ENCODE measurements at regions not wholly inside any gene's neighbourhood (a gene's known extent, or its start where the extent isn't known, plus 50 kb on each side); places are given as distances from the start of the nearest gene placed in this dataset.
"Not testable (repeated sequence)": the region's sequence is repeated elsewhere in the genome, so short reads cannot be mapped to it uniquely, and the experiment has no call there.

GRCh38 chr5:77867194-77867691 lies 91.1 kb upstream of the TBCA start:
- DNase-seq, result no peak

GRCh38 chr5:77866198-77866597 lies 90.1 kb upstream of the TBCA start:
- DNase-seq, result no peak

- no peak for DNase-seq
Observed at GRCh38 chr5:77864997-77865396, 88.9 kb upstream of the TBCA start.

GRCh38 chr5:77863181-77863580 lies 87.0 kb upstream of the TBCA start:
- no peak for DNase-seq

GRCh38 chr5:77861576-77861975 lies 85.4 kb upstream of the TBCA start:
- DNase-seq, result no peak

GRCh38 chr5:77859306-77859705 lies 83.2 kb upstream of the TBCA start:
- no peak for DNase-seq

GRCh38 chr5:77858678-77859077 lies 82.5 kb upstream of the TBCA start:
- not testable (repeated sequence) for DNase-seq

- DNase-seq, result no peak
Observed at GRCh38 chr5:77855369-77855768, 79.2 kb upstream of the TBCA start.

- DNase-seq, result peak; percentile 11
Observed at GRCh38 chr5:77853353-77853907, 77.3 kb upstream of the TBCA start.

- peak; percentile 25 for DNase-seq
Observed at GRCh38 chr5:77852514-77853352, 76.6 kb upstream of the TBCA start.

GRCh38 chr5:77852068-77852513 lies 76.0 kb upstream of the TBCA start:
- no peak for DNase-seq

GRCh38 chr5:77851176-77852067 lies 75.3 kb upstream of the TBCA start:
- peak; percentile 7 for DNase-seq

GRCh38 chr5:77850536-77851175 lies 74.5 kb upstream of the TBCA start:
- DNase-seq, result no peak

GRCh38 chr5:77849308-77849900 lies 73.3 kb upstream of the TBCA start:
- DNase-seq, result no peak

GRCh38 chr5:77847814-77848290 lies 71.7 kb upstream of the TBCA start:
- no peak for DNase-seq

- no peak for DNase-seq
Observed at GRCh38 chr5:77847129-77847460, 71.0 kb upstream of the TBCA start.

- DNase-seq, result no peak
Observed at GRCh38 chr5:77846422-77847128, 70.4 kb upstream of the TBCA start.

GRCh38 chr5:77845324-77845646 lies 69.1 kb upstream of the TBCA start:
- no peak for DNase-seq

- no peak for DNase-seq
Observed at GRCh38 chr5:77844623-77845323, 68.6 kb upstream of the TBCA start.

- no peak for DNase-seq
Observed at GRCh38 chr5:77844373-77844622, 68.2 kb upstream of the TBCA start.

- no peak for DNase-seq
Observed at GRCh38 chr5:77843570-77844372, 67.6 kb upstream of the TBCA start.
